PC-3 (cell line): ENCODE measurements at regions not wholly inside any gene's neighbourhood (a gene's known extent, or its start where the extent isn't known, plus 50 kb on each side); places are given as distances from the start of the nearest gene placed in this dataset.

ENCODE experiments used
- ATAC-seq: fragments of 200-7000 bp; cut with Tn5 transposase; 2 replicates; pipeline ENCODE4 v1.9.1; 2020; ENCODE audit warnings: mild to moderate bottlenecking, moderate library complexity
- BruUV-seq: library from RNA; stranded (reverse); fragments of 400-500 nt; replicated peaks from 2 replicates; lab custom pipeline; 2021; lab: Mats Ljungman, UMichigan
- CTCF ChIA-PET: fragments of 300-600 bp; sonication (Branson Sonifier 250); formaldehyde crosslinking; loops from one replicate; lab custom pipeline; 2022; ENCODE audit warnings: antibody characterized with exemption; lab: Charles Lee
- POLR2A ChIA-PET: fragments of 300-600 bp; sonication (Branson Sonifier 250); formaldehyde crosslinking; loops from one replicate; lab custom pipeline; 2022; ENCODE audit warnings: antibody characterized with exemption; ENCODE audit not compliant: unreplicated experiment; lab: Charles Lee
- DNase-seq: peaks from one replicate; pipeline ENCODE4 v3.0.0-alpha.2; 2015
- H2AFZ ChIP-seq: fragments of 300-600 bp; sonication (generic); 2 replicates; pipeline ENCODE4 v1.6.0; 2016; ENCODE audit warnings: antibody characterized with exemption, low read length
- H3F3A ChIP-seq: fragments of 300-600 bp; sonication (generic); one replicate; pipeline ENCODE4 v1.6.0; 2017; ENCODE audit warnings: antibody characterized with exemption, low read length, control low read depth, mild to moderate bottlenecking; ENCODE audit not compliant: unreplicated experiment
- H3K27ac ChIP-seq: fragments of 300-600 bp; sonication (generic); 2 replicates; pipeline ENCODE4 v1.5.1; 2016; ENCODE audit warnings: mild to moderate bottlenecking, low read length
- H3K27me3 ChIP-seq: fragments of 300-600 bp; sonication (generic); 2 replicates; pipeline ENCODE4 v1.6.1; 2016; ENCODE audit warnings: low read length, mixed read lengths
- H3K36me3 ChIP-seq: fragments of 300-600 bp; sonication (generic); 2 replicates; pipeline ENCODE4 v1.6.1; 2016; ENCODE audit warnings: low read depth, mixed run types, low read length, mixed read lengths
- H3K4me1 ChIP-seq: fragments of 300-600 bp; sonication (generic); 2 replicates; pipeline ENCODE4 v1.5.1; 2016; ENCODE audit warnings: low read length; ENCODE audit not compliant: insufficient read depth
- H3K4me2 ChIP-seq: fragments of 300-600 bp; sonication (generic); 2 replicates; pipeline ENCODE4 v1.6.0; 2016; ENCODE audit warnings: low read length
- H3K4me3 ChIP-seq: fragments of 300-600 bp; sonication (generic); 2 replicates; pipeline ENCODE4 v1.5.1; 2016; ENCODE audit warnings: mild to moderate bottlenecking, low read length, mixed read lengths
- H3K79me2 ChIP-seq: fragments of 300-600 bp; sonication (generic); 2 replicates; pipeline ENCODE4 v1.6.1; 2017; ENCODE audit warnings: low read length, mixed read lengths
- H3K9ac ChIP-seq: fragments of 300-600 bp; sonication (generic); 2 replicates; pipeline ENCODE4 v1.6.0; 2016; ENCODE audit warnings: mild to moderate bottlenecking, low read length
- H3K9me2 ChIP-seq: fragments of 300-600 bp; sonication (generic); replicated peaks from 2 replicates; pipeline ENCODE4 v1.6.1; 2016; ENCODE audit warnings: mixed run types, low read length, mixed read lengths
- H3K9me3 ChIP-seq: fragments of 300-600 bp; sonication (generic); 2 replicates; pipeline ENCODE4 v1.6.1; 2016; ENCODE audit warnings: low read length, mixed read lengths
- H4K20me1 ChIP-seq: fragments of 300-600 bp; sonication (generic); 2 replicates; pipeline ENCODE4 v1.6.1; 2016; ENCODE audit warnings: low read length, mixed read lengths
- EZH2 ChIP-seq: fragments of 300-600 bp; sonication (generic); IDR thresholded peaks from one replicate; pipeline ENCODE4 v1.6.1; 2017; ENCODE audit warnings: antibody characterized with exemption, mild to moderate bottlenecking, low read length; ENCODE audit not compliant: unreplicated experiment
- EZH2phosphoT487 ChIP-seq: fragments of 300-600 bp; sonication (generic); IDR thresholded peaks from 2 replicates; pipeline ENCODE4 v1.6.1; 2018; ENCODE audit warnings: mild to moderate bottlenecking, antibody characterized with exemption, low read length, borderline replicate concordance
- intact Hi-C: fragments of 100-400 bp; cut with micrococcal nuclease; formaldehyde crosslinking; loops from 2 replicates; pipeline ENCODE4 v1.9.0; 2023
- TF ChIP-seq, protein P1 (sequence below): fragments of 300-600 bp; sonication (generic); conservative IDR thresholded peaks from 2 replicates; pipeline ENCODE4 v1.5.1; 2017; ENCODE audit warnings: antibody characterized with exemption, low read depth, mild to moderate bottlenecking, low read length

DNA sequence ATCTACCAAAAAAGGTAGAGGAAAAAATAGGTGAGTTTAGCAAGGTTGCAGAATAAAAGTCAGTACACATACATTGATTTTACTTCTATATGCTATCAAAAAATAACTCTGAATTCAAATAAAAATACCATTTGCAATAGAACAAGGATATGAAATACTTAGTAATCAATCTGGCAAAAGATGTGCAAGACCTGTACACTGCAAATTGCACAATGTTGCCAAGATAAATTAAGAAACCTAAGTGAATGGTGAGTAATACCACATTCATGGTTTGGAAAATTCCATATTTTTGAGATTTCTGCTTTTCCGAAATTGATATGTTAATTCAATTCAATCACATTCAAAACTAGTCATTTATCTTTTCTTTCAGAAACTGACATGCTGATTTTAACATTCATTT is 464.8 kb downstream of the EPHA3 start:
- H3F3A ChIP-seq = no peaks in the 10 kb centered on the region
- H3K27me3 ChIP-seq = no peaks in the 10 kb centered on the region
- POLR2A ChIA-PET = no interaction called here
- no peak overlapping the region for H3K27ac ChIP-seq
- 0 out of 2 replicates have a peak overlapping the region, but pooled peaks have one; percentile 11 for H3K4me2 ChIP-seq
- no peaks in the 10 kb centered on the region for H3K9me2 ChIP-seq
- peaks cover 18% of the 10 kb centered on the region for H3K4me1 ChIP-seq
- H2AFZ ChIP-seq = no peak overlapping the region
- CTCF ChIA-PET = no interaction called here
- H4K20me1 ChIP-seq = no peaks in the 10 kb centered on the region
- no peaks in the 10 kb centered on the region for H3K36me3 ChIP-seq
- no peak overlapping the region for H3K4me3 ChIP-seq
- H3K79me2 ChIP-seq = no peaks in the 10 kb centered on the region
- ATAC-seq (no peak; the same call in 1 of the 2 replicates), DNase-seq (peak; percentile 57)
- no TSS peak for BruUV-seq
- H3K9ac ChIP-seq = no peak overlapping the region
- no peak for TF ChIP-seq EZH2
- H3K9me3 ChIP-seq = no peaks in the 10 kb centered on the region
- intact Hi-C loops = no loop called here

DNA sequence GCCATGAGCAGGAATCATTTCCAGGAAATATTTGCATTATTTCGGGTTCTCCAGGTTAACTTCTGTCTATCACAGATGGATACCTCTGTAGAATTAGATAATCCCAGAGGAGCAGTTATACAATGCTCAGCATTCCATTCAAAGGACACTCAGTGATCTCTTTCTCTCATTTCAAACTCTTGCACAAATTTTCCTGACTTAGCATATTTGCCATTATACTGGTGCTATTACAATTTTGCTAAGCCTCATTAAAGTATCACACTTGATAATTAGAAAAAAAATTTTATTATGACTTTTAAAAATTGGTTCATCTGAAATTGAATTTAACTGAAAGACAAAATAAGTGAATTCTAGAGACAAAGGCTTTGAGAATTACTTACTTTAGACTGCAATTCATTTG is 469.0 kb downstream of the EPHA3 start:
- H3K4me1 ChIP-seq = peaks cover 20% of the 10 kb centered on the region
- H3K27me3 ChIP-seq = no peaks in the 10 kb centered on the region
- H3K9me2 ChIP-seq = no peaks in the 10 kb centered on the region
- BruUV-seq = no TSS peak
- no peak overlapping the region for H3K9ac ChIP-seq
- H3K4me3 ChIP-seq = no peak overlapping the region
- ChIA-PET CTCF (no interaction called here), POLR2A (no interaction called here)
- H3K36me3 ChIP-seq = no peaks in the 10 kb centered on the region
- no peak for TF ChIP-seq EZH2
- TF ChIP-seq, protein P1, sequence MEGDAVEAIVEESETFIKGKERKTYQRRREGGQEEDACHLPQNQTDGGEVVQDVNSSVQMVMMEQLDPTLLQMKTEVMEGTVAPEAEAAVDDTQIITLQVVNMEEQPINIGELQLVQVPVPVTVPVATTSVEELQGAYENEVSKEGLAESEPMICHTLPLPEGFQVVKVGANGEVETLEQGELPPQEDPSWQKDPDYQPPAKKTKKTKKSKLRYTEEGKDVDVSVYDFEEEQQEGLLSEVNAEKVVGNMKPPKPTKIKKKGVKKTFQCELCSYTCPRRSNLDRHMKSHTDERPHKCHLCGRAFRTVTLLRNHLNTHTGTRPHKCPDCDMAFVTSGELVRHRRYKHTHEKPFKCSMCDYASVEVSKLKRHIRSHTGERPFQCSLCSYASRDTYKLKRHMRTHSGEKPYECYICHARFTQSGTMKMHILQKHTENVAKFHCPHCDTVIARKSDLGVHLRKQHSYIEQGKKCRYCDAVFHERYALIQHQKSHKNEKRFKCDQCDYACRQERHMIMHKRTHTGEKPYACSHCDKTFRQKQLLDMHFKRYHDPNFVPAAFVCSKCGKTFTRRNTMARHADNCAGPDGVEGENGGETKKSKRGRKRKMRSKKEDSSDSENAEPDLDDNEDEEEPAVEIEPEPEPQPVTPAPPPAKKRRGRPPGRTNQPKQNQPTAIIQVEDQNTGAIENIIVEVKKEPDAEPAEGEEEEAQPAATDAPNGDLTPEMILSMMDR = no peak
- TF ChIP-seq EZH2phosphoT487 = no peak
- H3F3A ChIP-seq = no peaks in the 10 kb centered on the region
- no peak overlapping the region for H2AFZ ChIP-seq
- H3K4me2 ChIP-seq = no peak overlapping the region
- H3K9me3 ChIP-seq = no peaks in the 10 kb centered on the region
- no peak for DNase-seq
- no peak overlapping the region for H3K27ac ChIP-seq
- intact Hi-C loops = no loop called here
- no peaks in the 10 kb centered on the region for H4K20me1 ChIP-seq
- no peak for ATAC-seq
- no peaks in the 10 kb centered on the region for H3K79me2 ChIP-seq

DNA sequence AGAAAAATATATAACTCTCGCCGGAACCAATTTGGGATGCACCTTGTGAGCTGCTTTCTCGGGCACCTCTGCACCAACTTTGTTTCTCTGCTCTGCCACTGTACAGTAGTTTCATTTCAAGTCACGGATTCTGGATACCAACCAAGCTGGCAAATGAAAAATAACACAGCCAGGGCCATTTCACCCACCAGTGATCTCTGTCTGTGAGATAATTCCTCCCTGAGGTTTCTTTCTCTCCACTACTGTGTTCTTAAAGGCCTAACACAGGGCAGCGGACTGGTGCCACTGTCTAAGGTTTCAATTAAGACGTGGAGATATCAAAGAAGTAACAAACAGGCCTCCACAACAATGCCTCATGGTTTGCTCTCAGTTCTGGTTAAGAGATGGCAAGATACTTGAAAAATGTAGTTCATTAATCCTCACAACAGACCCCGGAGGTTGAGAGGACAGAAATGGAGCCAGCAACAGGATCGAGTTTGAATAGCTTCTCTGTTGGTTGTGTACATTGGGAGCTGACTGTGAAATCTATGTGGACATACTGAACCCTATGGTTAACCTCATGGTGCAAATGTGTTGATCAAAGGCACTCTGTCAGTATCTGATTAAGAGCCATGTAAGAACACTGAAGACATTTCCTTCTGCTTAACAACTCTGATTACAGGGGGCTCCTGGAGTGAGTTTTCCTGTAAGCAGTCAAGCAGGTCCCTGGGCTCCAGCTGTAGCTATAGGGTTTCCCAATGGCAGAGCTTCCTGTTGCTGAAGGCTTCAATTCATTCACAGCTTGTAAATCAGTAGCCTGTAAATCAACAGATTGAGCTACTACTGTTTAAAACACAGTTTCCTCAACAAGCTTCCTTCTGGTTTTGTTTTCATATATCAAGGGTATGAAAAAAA is 470.5 kb downstream of the EPHA3 start:
- Histone ChIP-seq H3K4me3 (no peak overlapping the region), H4K20me1 (no peaks in the 10 kb centered on the region), H3K79me2 (no peaks in the 10 kb centered on the region), H3K27ac (no peak overlapping the region), H3K27me3 (no peaks in the 10 kb centered on the region), H3F3A (no peaks in the 10 kb centered on the region), H3K4me2 (0 out of 2 replicates have a peak overlapping the region, but pooled peaks have one; percentile 3), H3K9me3 (no peaks in the 10 kb centered on the region), H3K36me3 (no peaks in the 10 kb centered on the region), H3K4me1 (peaks cover 10% of the 10 kb centered on the region), H2AFZ (peak overlapping the region; percentile 44), H3K9ac (no peak overlapping the region), H3K9me2 (no peaks in the 10 kb centered on the region)
- ATAC-seq (no peak), DNase-seq (no peak)
- TF ChIP-seq EZH2phosphoT487 (no peak), EZH2 (no peak)
- TF ChIP-seq, protein P1 = no peak
- no TSS peak for BruUV-seq
- intact Hi-C loops = no loop called here
- CTCF ChIA-PET = no interaction called here
- POLR2A ChIA-PET = no interaction called here
